Erythroblast (primary cell): ENCODE measurements at regions not wholly inside any gene's neighbourhood (a gene's known extent, or its start where the extent isn't known, plus 50 kb on each side); places are given as distances from the start of the nearest gene placed in this dataset.

Experiments
- GATA1 ChIP-seq: IDR thresholded peaks from 2 replicates; pipeline ENCODE4 v1.6.1; 2011; ENCODE audit warnings: low read depth, mild to moderate bottlenecking, control low read depth, low read length, moderate library complexity
- POLR2A ChIP-seq: IDR thresholded peaks from 2 replicates; pipeline ENCODE4 v1.6.1; 2011; ENCODE audit warnings: mild to moderate bottlenecking, low read length

DNA sequence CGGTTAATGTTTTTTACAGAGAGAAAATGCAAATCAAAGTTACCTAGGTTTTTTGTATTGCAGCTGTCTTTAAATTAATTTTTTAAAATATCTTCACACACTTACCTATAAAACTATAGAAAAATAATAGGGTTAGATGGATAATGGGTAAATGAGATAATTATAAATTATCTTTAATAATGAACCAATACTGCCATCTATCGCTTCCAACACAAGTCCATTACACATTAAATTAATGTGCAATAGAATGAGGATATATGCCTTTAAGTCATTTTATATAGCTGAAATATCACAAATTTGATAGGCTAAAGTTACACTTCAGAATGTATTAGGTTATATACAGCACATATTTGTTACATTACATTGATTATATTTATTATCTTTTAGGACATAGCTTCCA lies 2212.8 kb downstream of the MRPL39 start:
- no peak for TF ChIP-seq POLR2A
- TF ChIP-seq GATA1, result no peak
